HG02852 (cell line): ENCODE measurements at regions not wholly inside any gene's neighbourhood (a gene's known extent, or its start where the extent isn't known, plus 50 kb on each side); places are given as distances from the start of the nearest gene placed in this dataset.
A peak's percentile ranks its signal among the peaks of the same experiment; 100 is the strongest.

ENCODE experiments used
- ATAC-seq: cut with Tn5 transposase; IDR thresholded peaks from one replicate; pipeline ENCODE4 v1.9.1; 2021; ENCODE audit warnings: mild to moderate bottlenecking, moderate library complexity; ENCODE audit not compliant: unreplicated experiment

DNA sequence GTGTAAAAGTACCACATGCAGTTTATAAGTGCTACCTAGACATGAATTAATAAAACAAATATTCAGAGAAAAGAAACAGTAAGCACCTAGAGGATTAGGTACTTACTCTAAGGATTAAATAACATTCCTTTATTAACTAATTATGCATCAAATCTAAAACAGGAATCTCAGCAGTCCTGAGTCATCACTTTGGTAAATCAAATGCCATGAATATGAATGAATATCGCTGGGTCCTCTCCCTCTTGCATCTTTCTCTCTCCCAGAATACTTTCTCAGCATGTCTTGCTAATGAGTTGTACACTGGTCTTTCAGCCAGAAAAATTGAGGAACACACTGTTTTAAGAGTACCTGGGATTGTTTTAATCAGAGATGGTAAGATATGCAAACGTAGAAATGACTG is 225.5 kb upstream of the NFE2L3 start:
- no peak for ATAC-seq

- no peak for ATAC-seq
Measured at GRCh38 chr7:25926891-25927625, 224.9 kb upstream of the NFE2L3 start.

GRCh38 chr7:25927626-25927978 is 224.4 kb upstream of the NFE2L3 start:
- no peak for ATAC-seq

DNA sequence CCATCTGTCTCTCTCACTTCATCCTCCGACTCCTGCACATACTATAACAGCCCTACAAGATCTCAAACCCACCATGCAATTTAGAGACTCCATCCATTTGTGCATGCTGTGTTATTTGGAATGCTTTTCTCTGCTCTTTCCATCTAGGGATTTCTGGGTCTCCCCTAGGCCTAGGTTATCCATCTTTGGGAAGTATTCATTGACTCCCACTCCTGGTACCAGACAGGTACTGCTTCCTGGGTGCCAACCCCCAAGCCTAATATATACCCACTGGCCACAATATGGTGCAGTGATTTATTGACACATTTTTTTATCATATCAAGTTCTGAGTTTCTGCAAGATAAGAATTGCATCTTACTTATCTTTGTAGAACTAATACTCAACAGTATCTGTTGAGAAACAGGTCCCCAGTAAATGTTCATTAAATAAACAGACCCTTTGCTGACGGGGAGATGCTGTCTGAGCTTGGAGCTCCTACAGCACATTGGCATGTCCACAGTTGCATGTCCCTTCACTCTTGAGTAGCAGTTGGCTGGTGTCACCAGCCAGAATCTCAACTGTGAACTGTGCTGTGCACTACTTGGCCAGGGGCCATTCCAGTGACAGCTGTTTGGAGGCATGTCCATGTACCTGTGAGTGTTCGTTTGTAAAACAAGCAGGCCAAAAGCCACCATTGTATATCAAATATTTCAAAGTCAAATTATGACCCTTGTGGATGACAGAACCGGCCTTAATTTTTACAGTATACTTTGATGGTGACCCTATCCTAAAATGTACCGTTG is 223.3 kb upstream of the NFE2L3 start:
- ATAC-seq = no peak

DNA sequence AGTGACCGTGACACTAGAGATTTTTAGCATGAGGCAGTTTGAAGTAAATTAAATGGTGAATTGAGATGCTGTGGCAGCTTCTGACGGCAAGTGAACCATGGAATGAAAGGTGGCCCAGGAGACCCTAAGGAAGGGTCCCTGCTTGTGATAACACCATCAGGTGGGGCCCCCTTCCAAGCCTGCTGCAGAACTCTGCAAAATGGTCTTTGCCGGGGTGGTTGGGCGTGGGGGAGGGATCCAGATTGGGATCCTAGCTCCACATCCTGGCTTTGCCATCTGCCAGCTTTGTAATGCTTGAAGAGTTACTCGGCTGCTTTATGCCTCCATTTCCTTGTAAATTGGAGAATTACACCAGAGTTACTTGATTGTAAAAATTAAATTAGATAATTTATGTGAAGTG is 222.6 kb upstream of the NFE2L3 start:
- ATAC-seq = no peak

DNA sequence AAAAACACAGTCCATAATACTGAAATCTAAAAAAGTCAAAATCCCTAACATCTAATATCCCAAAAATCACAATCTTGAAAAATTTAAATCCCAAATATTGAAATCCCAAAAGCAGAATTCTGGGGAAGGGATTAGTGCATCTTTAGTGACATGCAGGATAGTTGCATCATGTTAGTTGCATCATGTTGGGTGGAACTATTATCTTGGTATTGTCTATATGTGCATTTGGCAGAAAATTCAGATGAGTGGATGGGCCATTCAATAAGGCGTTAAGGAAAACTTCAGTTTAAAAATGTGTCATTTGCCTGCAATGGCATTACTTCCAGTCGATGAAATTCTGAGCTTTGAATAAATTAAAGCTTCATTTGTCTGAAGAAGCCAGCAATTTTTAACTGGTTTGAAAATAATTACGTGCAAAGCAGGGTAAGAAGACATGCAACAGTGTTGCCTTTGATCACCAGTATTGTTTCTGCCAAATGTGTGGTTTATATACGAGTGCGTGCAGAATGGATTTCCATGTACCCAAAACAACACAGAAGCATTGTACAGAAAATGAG is 221.4 kb upstream of the NFE2L3 start:
- ATAC-seq = no peak

GRCh38 chr7:25931156-25931555 is 220.8 kb upstream of the NFE2L3 start:
- no peak for ATAC-seq

GRCh38 chr7:25933921-25934320 is 218.1 kb upstream of the NFE2L3 start:
- ATAC-seq = no peak

DNA sequence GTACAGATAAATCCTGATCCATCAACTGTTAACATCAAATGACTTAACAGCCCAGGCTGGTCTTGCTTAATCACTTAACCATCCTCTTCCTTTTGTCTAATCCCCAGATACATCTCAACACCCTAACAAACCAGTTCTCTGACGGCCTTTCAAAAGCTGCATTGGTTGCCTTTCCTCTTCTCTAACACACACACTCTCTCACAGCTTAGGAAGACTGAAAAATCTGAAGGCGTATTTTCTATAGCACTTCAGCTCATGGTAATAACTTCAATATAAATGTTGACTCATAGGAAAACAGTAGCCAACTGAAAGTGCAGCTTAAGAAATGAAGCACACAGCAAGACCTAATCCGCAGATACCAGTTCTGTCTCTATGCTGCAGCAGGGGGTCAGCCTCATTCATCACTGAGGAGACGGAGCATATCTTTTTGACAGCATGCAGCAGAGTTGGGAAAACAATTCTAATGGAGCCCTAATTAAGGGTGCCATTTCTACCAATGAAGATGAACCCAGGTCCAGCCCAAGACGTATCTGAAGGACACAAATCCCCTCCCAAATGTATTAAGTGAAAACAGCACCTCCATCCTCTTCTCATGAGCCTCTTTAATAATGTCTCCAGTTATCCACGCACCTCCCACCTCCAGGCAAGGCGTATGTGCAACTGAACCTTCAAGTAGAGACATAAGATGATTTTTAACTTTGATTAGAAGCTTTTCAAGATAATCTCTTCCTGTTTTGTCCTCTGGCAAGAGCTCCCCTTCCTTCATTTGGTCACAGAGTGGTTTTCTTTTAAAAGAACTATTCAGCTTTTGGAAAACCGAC is 211.7 kb upstream of the NFE2L3 start:
- ATAC-seq = peak; percentile 20

GRCh38 chr7:25944777-25945515 is 207.1 kb upstream of the NFE2L3 start:
- ATAC-seq = no peak

DNA sequence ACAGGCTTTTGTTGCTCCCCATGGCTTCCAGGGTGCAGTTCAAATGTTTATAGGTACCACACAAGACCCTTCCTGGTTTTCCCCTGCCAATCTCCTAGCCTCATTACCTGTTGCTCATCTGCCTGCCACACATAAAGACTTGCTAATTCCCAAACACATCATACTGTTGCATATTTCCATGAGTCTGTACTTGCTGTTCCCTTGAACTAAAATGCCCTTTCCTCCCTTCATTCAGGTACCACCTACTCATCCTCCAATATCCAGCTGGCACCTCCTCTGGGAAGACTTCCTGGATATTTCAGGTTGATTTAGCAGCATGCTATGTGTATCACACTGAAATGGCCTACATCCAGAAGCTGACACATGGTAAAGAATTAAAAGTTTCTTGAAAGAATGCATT is 206.4 kb upstream of the NFE2L3 start:
- no peak for ATAC-seq

DNA sequence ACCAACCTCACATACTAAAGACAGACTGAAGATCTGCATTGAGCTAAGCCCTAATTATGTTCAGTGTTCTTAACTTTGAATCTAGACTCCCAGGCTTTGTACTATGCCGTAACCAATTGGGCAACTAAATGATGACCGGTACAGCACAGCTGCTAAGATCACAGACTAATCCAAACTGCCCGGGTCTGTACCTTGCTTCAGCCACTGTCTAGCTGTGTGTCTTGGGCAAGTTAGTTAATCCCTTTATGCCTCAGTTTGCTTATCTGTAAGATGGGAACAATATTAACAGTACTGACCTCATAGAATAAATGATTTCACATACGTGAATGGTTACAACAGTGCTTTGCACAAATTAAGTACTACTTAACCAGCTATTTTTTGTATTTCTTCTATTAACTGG is 205.8 kb upstream of the NFE2L3 start:
- no peak for ATAC-seq

DNA sequence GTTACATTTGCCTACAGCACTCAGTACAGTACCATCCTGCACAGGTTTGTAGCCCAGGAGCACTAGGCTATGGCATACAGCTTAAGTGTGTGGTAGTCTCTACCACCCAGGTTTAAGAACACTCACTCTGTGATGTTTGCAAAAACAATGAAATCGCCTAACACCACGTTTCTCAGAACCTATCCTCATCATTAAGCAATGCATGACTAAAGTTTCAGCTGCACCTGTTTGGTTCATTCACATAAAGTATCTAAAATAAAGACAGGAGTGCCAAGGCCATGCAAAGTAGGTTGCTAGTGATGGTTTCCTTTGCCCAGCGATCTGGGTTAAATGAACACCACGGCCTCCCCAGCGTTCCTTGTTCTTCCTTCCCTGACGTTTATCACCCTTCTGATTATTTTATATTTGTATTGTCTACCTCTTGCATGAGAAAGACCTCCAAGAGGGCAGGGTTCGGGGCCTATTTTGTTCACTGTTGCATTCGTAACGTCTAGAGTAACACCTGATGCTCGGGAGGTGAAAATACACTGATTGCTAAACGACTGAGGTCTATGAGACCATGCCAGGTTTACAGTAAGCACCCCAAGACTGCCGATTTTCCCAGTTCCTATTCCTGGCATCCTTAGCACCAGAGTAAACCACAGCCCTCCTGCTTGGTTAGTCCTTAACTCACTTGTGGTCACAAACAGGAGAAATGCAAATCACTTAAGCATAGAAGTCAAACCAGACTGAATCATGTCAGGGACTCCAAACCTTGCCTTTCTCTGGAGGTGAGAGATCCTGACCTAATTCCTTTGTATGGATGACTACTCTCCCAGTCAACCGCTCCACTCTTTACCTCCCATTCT is 204.1 kb upstream of the NFE2L3 start:
- ATAC-seq = no peak

DNA sequence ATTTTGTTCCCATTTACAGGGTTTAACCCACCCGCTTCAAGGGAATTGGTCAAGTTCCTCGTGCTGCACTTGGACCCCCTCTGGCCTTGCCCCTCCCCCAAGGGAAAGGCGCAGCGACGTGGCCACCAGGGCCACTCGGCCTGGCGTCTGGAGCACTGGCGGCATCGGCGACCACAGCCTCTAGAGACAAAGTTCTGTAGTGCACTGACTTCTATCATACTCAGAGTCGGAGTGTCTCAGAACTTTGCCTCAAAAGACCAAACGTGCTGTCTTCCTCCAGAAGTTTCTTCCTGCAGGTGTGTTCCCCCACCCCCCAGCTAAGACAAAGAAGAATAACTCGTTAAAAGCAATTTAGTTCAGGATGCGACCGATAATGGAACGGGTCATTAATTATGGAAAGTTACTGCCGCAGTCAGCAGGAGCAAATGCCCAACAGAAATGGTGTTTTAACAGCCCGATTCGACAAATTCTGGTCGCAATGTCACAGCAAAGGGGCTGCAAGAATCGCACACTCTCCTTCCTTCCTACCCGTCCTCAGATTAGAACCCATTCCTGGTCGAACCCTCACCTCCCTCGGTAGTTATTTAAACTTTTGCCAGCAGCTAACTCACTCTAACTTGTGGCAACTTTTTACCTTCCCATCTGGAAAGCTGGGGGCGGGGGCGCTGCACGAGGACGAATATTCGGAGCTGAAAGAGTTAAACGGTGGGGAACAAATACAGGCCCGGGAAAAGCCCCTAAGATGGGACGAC is 202.1 kb upstream of the NFE2L3 start:
- no peak for ATAC-seq

DNA sequence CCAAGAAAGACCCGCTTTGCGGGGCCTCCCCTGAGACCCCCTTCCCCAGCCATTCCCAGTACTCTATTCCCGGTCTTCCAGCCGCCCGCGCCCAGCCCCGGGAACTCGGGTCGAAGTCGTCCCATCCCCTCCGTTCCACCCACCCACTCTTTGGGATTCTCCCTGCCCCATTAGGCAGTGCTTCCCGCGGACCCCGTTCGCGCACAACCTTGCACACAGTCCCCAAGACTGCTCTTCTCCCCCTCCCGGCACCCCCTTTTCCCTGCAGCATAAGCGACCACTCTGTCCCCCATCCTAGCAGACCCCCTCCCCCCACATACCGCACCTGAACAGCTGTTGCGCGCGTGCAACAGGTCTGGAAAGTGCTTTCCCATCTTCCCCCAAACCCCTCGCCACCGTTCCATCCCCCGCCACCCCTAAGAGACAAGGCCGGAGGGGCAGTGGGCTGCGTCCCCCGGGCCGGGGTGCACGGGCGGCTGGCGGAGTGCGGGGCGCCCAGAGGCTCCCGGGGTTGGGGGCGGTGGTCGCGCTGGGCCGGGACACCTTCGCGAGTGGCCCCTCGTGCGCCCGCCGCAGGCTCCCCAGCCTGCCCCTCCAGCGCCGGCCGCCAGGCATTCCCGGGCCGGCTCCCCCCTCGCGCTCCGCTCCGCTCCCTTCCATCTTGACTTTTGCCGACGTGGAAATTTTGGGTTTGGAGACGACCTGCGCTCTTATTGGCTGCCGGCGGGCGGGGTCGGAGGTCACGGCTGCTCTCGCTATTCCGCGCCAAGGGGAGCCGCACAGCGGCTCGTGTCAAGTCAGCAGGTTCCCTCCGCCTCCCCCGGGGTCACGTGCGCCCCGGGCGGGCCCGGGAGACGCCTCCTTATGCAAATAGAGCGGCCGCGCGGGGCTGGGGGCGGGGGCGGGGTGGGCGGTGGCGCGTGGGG is 201.2 kb upstream of the NFE2L3 start:
- peak; percentile 83 for ATAC-seq

GRCh38 chr7:25951414-25952260 is 200.4 kb upstream of the NFE2L3 start:
- ATAC-seq = no peak
